ENCODE measurements at regions not wholly inside any gene's neighbourhood (a gene's known extent, or its start where the extent isn't known, plus 50 kb on each side); places are given as distances from the start of the nearest gene placed in this dataset.

- no peak overlapping the region for H3K27ac ChIP-seq
- no peak for DNase-seq (ENCODE audit: low read depth, low spot score)
Observed at GRCh38 chr15:55031727-55032126, 165.0 kb downstream of the RSL24D1 start.

GRCh38 chr15:55026381-55026780 is 170.4 kb downstream of the RSL24D1 start:
- DNase-seq (ENCODE audit: low read depth, low spot score) = no peak
- no peak overlapping the region for H3K27ac ChIP-seq

GRCh38 chr15:55017635-55018034 is 179.1 kb downstream of the RSL24D1 start:
- DNase-seq (ENCODE audit: low read depth, low spot score) = no peak
- no peak overlapping the region for H3K27ac ChIP-seq

- no peak for DNase-seq (ENCODE audit: low read depth, low spot score)
- no peak overlapping the region for H3K27ac ChIP-seq
Observed at GRCh38 chr15:55016225-55016624, 180.5 kb downstream of the RSL24D1 start.

- H3K27ac ChIP-seq = no peak overlapping the region
- DNase-seq (ENCODE audit: low read depth, low spot score) = no peak
Observed at GRCh38 chr15:55015093-55015445, 181.7 kb downstream of the RSL24D1 start.

- no peak for DNase-seq (ENCODE audit: low read depth, low spot score)
- no peak overlapping the region for H3K27ac ChIP-seq
Observed at GRCh38 chr15:55014391-55015092, 182.2 kb downstream of the RSL24D1 start.

GRCh38 chr15:55008421-55008820 is 188.3 kb downstream of the RSL24D1 start:
- no peak for DNase-seq (ENCODE audit: low read depth, low spot score)
- no peak overlapping the region for H3K27ac ChIP-seq

- H3K27ac ChIP-seq = no peak overlapping the region
- no peak for DNase-seq (ENCODE audit: low read depth, low spot score)
Observed at GRCh38 chr15:55007561-55007960, 189.2 kb downstream of the RSL24D1 start.

GRCh38 chr15:55005679-55006078 is 191.1 kb downstream of the RSL24D1 start:
- no peak overlapping the region for H3K27ac ChIP-seq
- DNase-seq (ENCODE audit: low read depth, low spot score) = no peak

- DNase-seq (ENCODE audit: low read depth, low spot score) = no peak
- no peak overlapping the region for H3K27ac ChIP-seq
Observed at GRCh38 chr15:55003965-55004873, 192.5 kb downstream of the RSL24D1 start.

- no peak for DNase-seq (ENCODE audit: low read depth, low spot score)
- H3K27ac ChIP-seq = no peak overlapping the region
Observed at GRCh38 chr15:54998661-54999060, 198.1 kb downstream of the RSL24D1 start.

- DNase-seq (ENCODE audit: low read depth, low spot score) = no peak
Observed at GRCh38 chr15:54990793-54991192, 205.9 kb downstream of the RSL24D1 start.

GRCh38 chr15:54987881-54988280 is 208.9 kb downstream of the RSL24D1 start:
- no peak overlapping the region for H3K27ac ChIP-seq
- DNase-seq (ENCODE audit: low read depth, low spot score) = no peak

More at GRCh38 chr15:54990793-54991192, 205.9 kb downstream of the RSL24D1 start:
- H3K27ac ChIP-seq = no peak overlapping the region

GRCh38 chr15:54979964-54980363 is 216.8 kb downstream of the RSL24D1 start:
- no peak for DNase-seq (ENCODE audit: low read depth, low spot score)
- no peak overlapping the region for H3K27ac ChIP-seq

GRCh38 chr15:54962637-54963036 is 234.1 kb downstream of the RSL24D1 start:
- no peak for DNase-seq (ENCODE audit: low read depth, low spot score)
- H3K27ac ChIP-seq = no peak overlapping the region

GRCh38 chr15:54960266-54960665 is 236.5 kb downstream of the RSL24D1 start:
- no peak for DNase-seq (ENCODE audit: low read depth, low spot score)
- no peak overlapping the region for H3K27ac ChIP-seq

- H3K27ac ChIP-seq = no peak overlapping the region
- DNase-seq (ENCODE audit: low read depth, low spot score) = no peak
Observed at GRCh38 chr15:54941417-54941816, 255.3 kb downstream of the RSL24D1 start.

- DNase-seq (ENCODE audit: low read depth, low spot score) = no peak
- no peak overlapping the region for H3K27ac ChIP-seq
Observed at GRCh38 chr15:54917312-54917711, 279.4 kb downstream of the RSL24D1 start.

- DNase-seq (ENCODE audit: low read depth, low spot score) = no peak
- no peak overlapping the region for H3K27ac ChIP-seq
Observed at GRCh38 chr15:54915380-54915779, 281.4 kb downstream of the RSL24D1 start.

GRCh38 chr15:54884312-54884711 is 312.4 kb downstream of the RSL24D1 start:
- no peak overlapping the region for H3K27ac ChIP-seq
- DNase-seq (ENCODE audit: low read depth, low spot score) = no peak

- no peak for DNase-seq (ENCODE audit: low read depth, low spot score)
- no peak overlapping the region for H3K27ac ChIP-seq
Observed at GRCh38 chr15:54859982-54860381, 336.8 kb downstream of the RSL24D1 start.

GRCh38 chr15:54854667-54855066 is 342.1 kb downstream of the RSL24D1 start:
- H3K27ac ChIP-seq = no peak overlapping the region
- no peak for DNase-seq (ENCODE audit: low read depth, low spot score)

Measured in epithelial cell of prostate (primary cell).